ENCODE measurements at regions not wholly inside any gene's neighbourhood (a gene's known extent, or its start where the extent isn't known, plus 50 kb on each side); places are given as distances from the start of the nearest gene placed in this dataset.

- TF ChIP-seq POLR2A (IDR thresholded peaks at IDR 0.05) = no peak
- no peak for TF ChIP-seq CTCF (IDR thresholded peaks at IDR 0.05)
- TF ChIP-seq POLR2AphosphoS5 (IDR thresholded peaks at IDR 0.05; ENCODE audit: insufficient read depth in 1 of 2, low read depth in 1 of 2) = no peak
Measured at GRCh38 chr20:24043294-24043693, 54.7 kb upstream of the GGTLC1 start.

Data from vagina (tissue), 2 donors.